WERI-Rb-1 (cell line): ENCODE measurements at regions not wholly inside any gene's neighbourhood (a gene's known extent, or its start where the extent isn't known, plus 50 kb on each side); places are given as distances from the start of the nearest gene placed in this dataset.

ENCODE experiments used
- DNase-seq: peaks from one replicate; pipeline ENCODE4 v3.0.0-alpha.2; 2020
- H3K27ac ChIP-seq: fragments of 250-450 bp; sonication (Bioruptor Pico); 2 replicates; pipeline ENCODE4 v1.5.1; 2020; ENCODE audit warnings: mild to moderate bottlenecking, moderate library complexity
- H3K27me3 ChIP-seq: fragments of 250-450 bp; sonication (Bioruptor Pico); 2 replicates; pipeline ENCODE4 v1.5.1; 2021; ENCODE audit warnings: mild to moderate bottlenecking, low read depth, moderate library complexity; ENCODE audit not compliant: insufficient read depth, severe bottlenecking
- H3K36me3 ChIP-seq: fragments of 250-450 bp; sonication (Bioruptor Pico); 2 replicates; pipeline ENCODE4 v1.5.1; 2020; ENCODE audit warnings: mild to moderate bottlenecking, moderate library complexity
- H3K4me3 ChIP-seq: 2 replicates; pipeline ENCODE4 v1.5.1; 2011; ENCODE audit warnings: low read depth, mild to moderate bottlenecking, control low read depth, low read length
- H3K9me3 ChIP-seq: fragments of 250-450 bp; sonication (Bioruptor Pico); 2 replicates; pipeline ENCODE4 v1.5.1; 2021; ENCODE audit warnings: mild to moderate bottlenecking, moderate library complexity; ENCODE audit not compliant: severe bottlenecking
- CTCF ChIP-seq: IDR thresholded peaks from 2 replicates; pipeline ENCODE4 v1.5.1; 2011; ENCODE audit warnings: low read depth, mild to moderate bottlenecking, control low read depth, inconsistent platforms, low read length

GRCh38 chr4:152223600-152223999 lies 312.3 kb downstream of the FBXW7 start:
- Histone ChIP-seq H3K36me3 (no peaks in the 10 kb centered on the region), H3K27ac (no peak overlapping the region), H3K4me3 (no peak overlapping the region), H3K9me3 (no peaks in the 10 kb centered on the region), H3K27me3 (peaks cover 37% of the 10 kb centered on the region)
- no peak for DNase-seq
- TF ChIP-seq CTCF: no peak

DNA sequence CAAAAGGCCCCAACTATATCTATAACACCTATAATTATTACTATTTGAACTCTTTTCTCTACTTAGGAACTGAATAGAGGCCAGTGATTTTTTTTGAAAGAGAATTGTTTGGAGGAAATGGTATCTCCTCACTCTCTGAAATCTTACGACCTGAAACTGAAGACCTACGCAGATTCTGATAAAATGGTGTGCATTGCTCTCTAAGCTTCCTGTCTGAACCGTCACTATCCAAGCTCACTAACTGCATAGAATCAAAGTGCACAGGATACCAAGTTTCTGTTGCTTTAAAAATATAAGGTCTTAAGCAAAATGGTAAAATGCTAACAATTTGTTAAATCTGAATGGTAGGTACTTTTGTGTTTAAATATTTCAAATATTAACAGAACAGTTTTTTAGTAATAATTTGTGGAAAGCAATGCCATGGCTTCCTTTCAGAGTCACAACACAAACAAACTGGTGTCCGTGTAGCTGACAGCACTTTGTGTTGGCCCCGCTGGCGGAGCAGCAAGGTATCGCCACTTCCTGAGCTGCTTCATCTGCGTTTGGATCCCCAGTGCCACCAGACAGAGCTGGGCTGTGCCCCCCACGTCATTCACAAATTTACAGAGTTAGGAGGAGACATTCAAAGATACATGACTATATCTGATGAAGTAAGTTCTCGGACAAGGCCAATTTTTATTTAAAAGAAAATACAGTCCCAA lies 313.9 kb downstream of the FBXW7 start:
- H3K27me3 ChIP-seq: peaks cover 35% of the 10 kb centered on the region
- H3K27ac ChIP-seq: no peak overlapping the region
- no peaks in the 10 kb centered on the region for H3K9me3 ChIP-seq
- H3K36me3 ChIP-seq: no peaks in the 10 kb centered on the region
- no peak for DNase-seq
- no peak for TF ChIP-seq CTCF
- H3K4me3 ChIP-seq: no peak overlapping the region

GRCh38 chr4:152220201-152220666 lies 315.7 kb downstream of the FBXW7 start:
- peaks cover 35% of the 10 kb centered on the region for H3K27me3 ChIP-seq
- H3K36me3 ChIP-seq: no peaks in the 10 kb centered on the region
- TF ChIP-seq CTCF: no peak
- no peak for DNase-seq
- H3K4me3 ChIP-seq: no peak overlapping the region
- H3K9me3 ChIP-seq: no peaks in the 10 kb centered on the region
- H3K27ac ChIP-seq: no peak overlapping the region

GRCh38 chr4:152218576-152218975 lies 317.3 kb downstream of the FBXW7 start:
- H3K9me3 ChIP-seq: no peaks in the 10 kb centered on the region
- no peak for TF ChIP-seq CTCF
- no peaks in the 10 kb centered on the region for H3K36me3 ChIP-seq
- H3K27me3 ChIP-seq: peaks cover 29% of the 10 kb centered on the region
- H3K27ac ChIP-seq: no peak overlapping the region
- no peak for DNase-seq
- no peak overlapping the region for H3K4me3 ChIP-seq

DNA sequence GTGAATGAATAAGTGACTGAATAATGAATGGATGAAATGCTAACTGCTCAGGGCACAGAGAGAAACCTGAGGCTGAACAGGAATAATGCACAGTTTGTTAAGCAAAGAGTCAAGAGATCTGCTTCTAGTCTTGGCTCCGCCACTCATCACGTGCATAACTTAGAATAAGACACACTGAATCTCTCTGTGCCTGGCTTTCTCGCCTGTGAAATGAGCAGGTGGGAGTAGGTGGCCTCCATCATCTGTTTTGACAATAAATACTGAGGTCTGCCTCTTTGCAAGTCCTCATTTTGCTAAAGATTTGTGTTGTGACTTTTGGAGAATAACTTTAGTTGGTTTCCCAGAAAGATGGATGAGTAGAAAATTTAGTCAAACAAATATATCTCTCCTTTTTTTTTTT lies 318.0 kb downstream of the FBXW7 start:
- peaks cover 35% of the 10 kb centered on the region for H3K27me3 ChIP-seq
- H3K4me3 ChIP-seq: no peak overlapping the region
- H3K9me3 ChIP-seq: no peaks in the 10 kb centered on the region
- H3K27ac ChIP-seq: no peak overlapping the region
- no peaks in the 10 kb centered on the region for H3K36me3 ChIP-seq
- TF ChIP-seq CTCF: no peak
- no peak for DNase-seq
